Activated CD4-positive, CD25-positive, alpha-beta regulatory T cell treated with anti-CD3 and anti-CD28 coated beads, Interleukin-2, amount 50 U/mL, for 24 hours (primary cell): ENCODE measurements at regions not wholly inside any gene's neighbourhood (a gene's known extent, or its start where the extent isn't known, plus 50 kb on each side); places are given as distances from the start of the nearest gene placed in this dataset.

Experiments used
- ATAC-seq, 2 donors: fragments of 150-1000 bp; cut with Tn5 transposase; one replicate each; pipeline ENCODE4 v1.10.0; 2021; ENCODE audit warnings: mild to moderate bottlenecking in 1 of 2, moderate library complexity in 1 of 2

DNA sequence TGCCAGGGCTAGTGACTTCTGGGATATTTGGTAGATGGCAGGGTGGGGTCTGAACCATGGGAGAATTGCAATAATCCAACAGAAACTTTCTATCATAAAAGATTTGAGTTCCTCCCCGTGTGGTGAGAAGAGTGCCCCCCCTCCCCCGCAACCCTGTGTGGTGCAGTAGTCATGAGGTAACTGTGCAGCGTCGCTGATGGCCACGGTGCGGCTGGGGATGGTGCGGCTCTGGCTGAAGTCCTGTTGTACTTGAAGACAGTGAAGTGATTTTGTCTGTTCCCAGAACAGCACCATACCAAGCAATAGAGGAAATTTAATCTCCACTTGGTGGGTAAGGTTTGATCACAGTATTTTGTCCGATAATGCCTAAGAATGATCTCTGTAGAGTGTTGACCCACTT, 654.8 kb upstream of the POU3F2 start:
- ATAC-seq = no peak

DNA sequence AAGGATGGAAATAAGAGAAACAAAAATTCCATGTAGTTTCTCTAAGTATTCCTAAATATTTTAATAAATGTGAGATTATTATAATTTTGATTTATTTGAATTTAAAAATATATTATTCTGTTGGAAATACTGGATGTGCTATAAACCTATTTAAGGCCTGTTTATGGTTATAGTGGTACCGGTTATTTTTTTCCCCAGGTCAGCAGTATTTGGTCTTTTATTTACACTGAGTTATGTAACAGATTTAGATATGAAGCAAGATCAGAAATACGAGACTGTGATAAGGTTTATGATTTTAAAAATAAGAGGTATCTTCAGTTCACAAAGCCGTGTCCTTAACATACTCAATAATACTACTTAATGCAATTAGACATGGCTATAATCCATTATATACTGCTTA, 634.3 kb upstream of the POU3F2 start:
- no peak for ATAC-seq

DNA sequence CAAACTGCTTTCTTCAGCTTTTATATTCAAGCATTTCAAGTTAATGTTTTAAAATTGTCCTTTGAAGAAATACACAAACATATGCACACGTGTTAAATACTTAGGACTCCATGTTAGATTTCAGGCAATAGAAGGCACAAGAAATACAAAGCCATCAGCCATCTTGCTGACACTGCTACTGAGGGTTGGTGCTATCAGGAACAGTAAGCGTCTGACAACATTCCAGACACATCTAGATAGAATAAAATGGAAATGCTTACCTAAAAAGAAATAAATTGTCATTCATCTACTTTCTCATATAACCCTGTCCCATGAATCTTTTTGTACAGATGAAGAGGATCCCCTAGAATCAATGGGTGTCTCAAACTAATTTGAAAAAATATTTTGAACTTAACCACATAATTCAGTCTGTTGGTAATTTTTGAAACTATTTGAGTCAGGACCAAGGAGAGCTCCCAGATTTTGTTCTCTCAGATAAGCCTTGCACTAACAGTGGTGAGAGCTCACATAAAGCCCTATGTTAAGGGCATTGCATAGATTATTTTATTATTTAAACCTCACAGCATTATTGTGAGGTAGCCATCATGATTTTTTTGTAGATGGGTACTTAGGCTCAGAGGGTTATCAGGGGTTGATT, 631.1 kb upstream of the POU3F2 start:
- ATAC-seq = no peak

DNA sequence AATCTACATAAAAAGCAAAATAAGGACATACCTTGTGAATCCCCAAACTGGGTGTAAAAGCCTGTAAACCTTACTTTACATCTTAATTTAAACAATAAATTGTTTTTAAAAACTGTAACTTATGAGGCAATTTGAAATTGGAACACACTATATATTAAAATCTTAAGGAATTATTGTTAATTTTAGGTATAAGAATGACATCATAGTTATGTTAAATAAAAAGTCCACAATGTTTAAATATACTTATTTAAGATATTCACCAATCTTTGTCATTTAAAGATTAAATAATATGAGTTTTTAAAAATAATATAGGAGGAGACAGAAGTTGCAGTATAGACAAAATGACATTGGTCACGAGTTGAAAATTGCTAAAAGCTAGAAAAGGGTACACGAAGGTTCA, 621.9 kb upstream of the POU3F2 start:
- no peak for ATAC-seq

DNA sequence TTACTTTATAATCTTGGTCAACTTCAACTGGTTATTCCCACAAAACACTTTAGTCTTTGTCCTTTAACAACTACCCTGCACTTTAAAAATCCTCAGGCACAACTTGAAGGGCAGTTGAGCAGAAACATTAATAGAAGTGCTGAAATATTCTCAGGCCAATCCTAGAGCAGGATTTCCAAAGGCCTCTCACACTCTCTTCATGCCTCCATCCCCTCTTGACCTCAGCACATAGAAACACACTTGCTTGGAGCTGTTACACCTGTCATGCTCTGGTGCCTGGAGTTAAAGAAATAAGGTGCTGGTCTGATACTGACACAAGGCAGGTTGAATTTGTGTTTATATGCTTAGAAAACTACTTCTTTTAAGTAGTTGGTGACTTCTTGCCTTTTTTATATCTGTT, 618.8 kb upstream of the POU3F2 start:
- no peak for ATAC-seq

DNA sequence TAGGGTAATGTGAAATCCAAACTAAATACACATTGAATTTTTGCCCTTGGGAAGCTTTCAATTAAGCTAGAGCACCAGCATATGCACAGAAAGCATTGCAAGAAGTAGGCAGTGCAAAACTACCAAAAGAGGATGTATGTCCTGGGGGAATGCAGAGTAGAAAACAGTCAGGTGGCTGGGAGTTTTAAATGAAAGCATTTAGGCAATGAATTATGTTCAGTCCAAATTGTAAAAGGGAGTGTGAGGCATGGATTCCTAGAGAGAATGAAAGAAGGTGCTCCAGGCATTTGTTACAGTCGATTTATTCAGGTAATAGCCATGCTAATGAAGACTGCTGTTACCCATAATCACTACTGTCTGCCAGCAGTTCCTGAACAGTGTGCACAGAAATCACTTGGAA, 604.1 kb upstream of the POU3F2 start:
- ATAC-seq = no peak

DNA sequence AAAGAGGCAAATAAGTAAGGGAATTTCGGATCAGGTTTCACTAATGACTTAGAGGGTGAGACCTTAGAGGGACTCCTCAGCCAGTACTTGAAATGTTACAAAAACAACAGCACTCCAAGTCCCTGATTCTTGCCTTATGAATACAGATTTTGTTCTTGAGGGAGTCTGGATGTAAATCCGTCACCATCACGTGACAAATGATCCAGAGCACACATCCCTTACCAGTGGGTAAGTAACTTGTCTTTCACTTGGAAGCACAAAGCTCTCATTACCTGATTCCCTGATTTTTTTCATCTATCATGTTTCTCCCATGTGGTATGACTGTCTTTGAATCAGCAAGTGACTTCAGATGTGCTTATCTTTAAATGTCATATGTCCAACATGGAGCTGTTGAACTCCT, 595.3 kb upstream of the POU3F2 start:
- ATAC-seq = no peak

DNA sequence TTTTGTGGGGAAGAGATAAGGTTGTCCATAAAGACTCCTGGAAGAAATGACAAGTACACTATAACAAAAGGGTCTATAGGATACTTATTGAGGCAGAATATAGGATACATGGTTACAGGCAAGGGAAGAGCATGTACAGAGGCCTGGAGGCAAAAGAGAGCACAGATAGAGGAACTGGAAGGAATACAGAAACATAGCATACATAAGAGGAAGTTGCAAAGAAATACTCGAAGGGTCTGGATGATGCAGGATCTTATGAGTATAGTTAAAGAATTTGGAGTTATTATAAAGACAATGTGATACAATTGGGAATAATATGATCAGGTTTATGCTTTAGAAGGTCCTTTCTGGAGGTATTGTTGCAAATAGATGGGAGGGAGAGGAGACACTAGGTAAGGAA, 592.7 kb upstream of the POU3F2 start:
- no peak for ATAC-seq

DNA sequence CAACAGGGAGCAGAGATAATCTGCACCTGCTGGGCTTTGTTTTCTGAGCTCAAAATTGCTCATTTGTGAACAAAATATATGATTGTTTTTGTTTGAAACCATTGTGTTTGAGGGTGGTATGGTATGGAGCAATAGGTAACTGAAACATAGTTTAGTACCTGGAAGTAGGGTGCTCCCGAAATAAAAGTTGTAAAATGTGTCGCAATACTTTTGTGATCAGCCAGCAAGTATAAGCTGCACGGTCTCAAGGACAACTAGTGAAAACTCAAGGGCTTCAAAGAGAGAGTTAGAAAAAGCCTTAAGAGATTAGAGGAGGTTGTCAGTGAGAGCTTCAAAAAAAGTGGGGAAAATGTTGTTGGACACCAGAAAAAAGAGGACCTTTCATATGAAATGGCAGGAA, 579.8 kb upstream of the POU3F2 start:
- ATAC-seq = no peak

DNA sequence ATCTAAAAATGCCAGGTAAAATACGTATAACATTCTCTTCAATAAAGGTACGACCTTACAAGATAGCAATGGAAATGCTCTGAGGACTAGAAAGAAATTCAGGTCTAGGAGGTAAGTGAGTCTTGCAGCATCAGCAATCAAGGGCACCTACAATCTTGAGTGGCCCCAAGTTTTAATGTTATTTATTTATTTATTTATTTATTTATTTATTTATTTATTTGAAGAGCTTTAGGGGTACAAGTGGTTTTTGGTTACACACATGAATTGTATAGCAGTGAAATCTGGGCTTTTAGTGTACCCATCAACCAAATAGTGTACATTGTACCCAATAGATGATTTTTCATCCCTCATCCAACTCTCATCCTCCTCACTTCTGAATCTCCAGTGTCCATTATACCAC, 574.0 kb upstream of the POU3F2 start:
- no peak for ATAC-seq

DNA sequence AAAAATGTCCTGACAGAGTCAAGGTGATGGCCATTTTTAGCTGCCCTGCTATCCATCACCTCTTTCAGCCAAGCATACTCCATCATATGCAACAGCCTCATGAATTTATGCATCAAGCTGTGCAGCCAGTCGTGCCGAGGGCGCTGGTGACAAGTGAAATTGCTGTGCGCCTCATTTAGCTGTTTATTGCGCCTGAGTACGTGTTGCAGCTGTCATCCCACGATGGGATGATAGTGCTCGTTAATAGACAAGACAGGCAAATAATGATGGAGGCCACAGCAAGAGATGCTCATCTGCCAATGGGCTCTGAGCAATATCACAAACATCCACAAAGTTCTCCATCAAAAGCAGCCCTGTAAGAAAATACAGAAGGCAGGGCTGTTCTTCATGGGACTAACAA, 562.3 kb upstream of the POU3F2 start:
- ATAC-seq = no peak

DNA sequence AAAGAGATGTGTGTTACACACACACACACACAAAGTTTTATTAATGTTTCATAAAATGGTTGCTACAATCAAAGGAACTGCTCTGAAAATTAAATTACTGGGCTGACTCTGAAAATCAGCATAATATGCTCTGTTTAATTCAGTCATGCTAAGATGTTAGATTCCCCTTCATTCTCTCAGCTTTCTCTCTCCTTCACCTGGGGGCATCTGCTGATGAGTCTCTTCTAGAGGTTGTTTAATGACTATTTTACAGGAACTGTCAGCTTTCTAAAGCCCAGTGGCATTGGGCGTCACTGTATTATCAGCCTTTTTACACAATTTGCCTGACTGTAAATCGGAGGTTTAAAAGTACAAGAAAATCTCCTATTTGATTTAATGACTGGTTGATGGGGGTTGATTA, 559.7 kb upstream of the POU3F2 start:
- ATAC-seq = no peak

DNA sequence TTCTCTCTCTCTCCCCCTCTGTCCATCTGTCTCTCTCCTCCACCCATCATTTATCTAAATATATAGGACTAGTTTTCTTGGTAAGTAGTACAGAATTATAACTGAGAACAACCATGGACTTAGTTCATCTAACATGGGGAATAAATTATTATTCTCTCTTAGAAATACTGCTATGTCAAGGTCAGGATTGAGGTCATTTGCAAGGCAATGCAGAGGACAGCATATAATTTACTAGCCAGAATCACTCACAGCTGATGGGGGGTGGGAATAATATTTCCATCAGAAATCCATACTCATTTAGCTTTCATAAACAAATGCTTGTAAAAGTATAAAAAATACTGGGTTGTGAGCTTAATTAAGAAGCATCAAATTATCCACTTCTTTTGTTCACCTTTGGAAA, 553.9 kb upstream of the POU3F2 start:
- no peak for ATAC-seq

DNA sequence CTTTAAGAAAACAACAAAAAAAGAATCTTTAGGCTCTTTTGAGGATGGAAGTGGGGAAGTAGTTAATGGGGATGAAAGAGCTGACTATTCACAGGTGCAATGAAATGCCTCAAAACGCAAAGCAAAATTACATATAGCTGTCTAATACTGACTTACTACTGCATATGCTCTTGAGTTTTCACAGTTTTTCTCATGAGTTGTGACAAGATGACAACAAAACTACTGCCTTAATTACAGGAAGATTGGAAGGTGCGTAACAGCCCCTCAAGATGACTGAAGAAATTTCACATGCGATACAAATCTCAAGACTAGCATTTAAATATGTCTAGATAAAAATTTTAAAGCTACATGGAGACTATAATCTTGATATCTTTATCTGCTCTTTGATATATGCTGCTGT, 547.8 kb upstream of the POU3F2 start:
- ATAC-seq = no peak

DNA sequence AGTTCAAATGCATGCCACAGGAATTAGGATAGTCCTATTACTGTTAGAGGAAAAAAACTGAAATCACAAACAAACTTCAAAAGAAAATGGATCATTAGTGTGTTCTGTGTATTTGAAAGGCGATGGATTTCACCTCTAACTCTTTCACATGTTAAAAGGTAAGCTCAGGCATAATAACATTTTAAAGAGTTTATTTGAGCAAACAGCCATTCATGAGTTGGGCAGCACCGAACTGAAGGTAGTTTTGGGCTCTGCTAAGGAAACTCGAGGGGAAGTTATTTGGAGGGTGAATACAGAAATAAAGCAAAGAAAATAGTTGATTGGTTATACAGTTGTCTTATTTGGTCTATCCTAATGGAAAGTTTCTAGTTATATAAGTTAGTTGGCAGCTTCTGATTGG, 546.5 kb upstream of the POU3F2 start:
- no peak for ATAC-seq

DNA sequence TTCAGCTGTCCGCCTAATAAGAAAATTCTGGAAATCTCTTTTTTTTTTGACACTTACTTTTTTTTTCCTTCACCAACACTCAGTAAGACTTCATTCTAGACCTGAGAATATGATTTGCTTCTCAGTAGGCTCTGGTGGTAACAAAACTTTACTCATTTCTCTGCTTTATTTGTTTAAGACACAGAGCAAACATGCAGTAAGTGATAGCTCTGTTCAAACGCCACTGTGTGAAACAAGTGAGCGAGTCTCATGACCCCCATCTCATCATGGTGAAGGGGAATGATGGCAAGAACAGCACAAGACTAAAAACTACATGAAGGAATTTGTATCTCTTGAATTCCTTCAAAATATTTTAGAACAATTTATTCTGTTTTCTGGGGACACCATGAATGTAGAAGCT, 541.6 kb upstream of the POU3F2 start:
- ATAC-seq = no peak

DNA sequence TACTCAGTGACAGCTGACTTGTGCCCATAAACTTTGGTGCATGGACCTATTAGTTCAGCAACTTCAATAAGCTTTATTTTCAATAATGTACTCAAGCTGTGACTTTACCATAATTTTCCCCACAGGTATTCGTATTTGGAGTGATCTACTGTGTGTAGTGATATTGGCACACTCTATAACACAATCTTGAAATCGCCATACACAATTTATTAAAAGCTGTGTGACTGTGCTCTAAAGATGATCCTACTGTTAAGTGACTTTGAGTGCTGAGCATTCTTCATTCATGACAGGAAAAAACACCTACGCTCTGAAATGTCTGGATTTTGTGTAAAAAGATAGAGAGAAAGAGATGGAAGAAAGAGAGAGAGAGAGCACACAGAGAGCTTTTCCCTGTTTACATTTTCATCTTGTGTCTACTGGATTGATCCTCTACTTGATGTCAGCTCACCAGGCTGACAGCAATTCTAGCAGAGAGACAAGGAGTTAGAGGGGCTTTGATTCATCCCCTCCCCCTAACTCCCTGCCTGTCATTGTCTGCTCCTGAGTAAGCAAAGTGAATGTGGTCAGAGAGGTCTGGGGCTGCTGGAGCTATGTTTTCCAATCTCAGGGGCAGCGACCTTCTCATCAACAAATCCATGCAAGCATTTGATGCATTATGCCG, 538.7 kb upstream of the POU3F2 start:
- no peak for ATAC-seq

DNA sequence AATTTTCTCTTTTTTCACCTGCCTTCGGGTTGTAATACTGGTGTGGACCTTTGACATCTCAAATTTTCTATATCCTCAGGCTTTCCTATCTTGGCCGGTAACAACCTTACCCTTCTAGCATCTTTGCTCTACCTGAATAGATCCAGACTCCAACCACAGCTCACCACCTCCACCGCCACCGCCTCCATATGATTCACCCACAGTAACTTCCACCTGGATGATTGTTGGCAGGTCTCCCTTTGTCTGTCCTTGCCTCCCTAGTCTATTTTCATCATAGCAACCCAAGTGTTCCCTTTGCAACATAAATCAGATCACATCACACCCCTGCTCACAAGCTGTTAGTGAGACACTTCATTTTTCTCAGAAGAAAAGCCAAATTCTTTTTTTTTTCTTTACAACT, 525.8 kb upstream of the POU3F2 start:
- ATAC-seq = no peak

DNA sequence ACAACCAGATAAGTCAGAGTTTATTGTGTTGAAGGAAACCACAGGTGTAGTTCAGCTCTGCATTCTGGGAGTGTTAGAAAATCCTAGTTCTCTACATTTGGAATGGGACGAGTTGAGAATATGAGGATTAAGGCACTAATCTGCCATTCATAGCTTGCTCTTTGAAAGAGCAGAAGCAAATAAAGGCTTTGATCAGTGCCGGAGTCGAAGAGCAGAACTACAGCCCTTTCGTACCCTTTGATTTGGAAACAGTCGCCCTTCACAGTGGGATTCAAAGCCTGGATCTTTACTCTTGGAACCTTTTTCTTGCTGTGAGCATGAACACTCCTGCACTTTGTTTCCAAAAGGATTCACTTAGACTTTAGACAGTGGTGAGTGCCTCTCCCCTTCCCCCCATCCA, 523.9 kb upstream of the POU3F2 start:
- ATAC-seq = no peak

DNA sequence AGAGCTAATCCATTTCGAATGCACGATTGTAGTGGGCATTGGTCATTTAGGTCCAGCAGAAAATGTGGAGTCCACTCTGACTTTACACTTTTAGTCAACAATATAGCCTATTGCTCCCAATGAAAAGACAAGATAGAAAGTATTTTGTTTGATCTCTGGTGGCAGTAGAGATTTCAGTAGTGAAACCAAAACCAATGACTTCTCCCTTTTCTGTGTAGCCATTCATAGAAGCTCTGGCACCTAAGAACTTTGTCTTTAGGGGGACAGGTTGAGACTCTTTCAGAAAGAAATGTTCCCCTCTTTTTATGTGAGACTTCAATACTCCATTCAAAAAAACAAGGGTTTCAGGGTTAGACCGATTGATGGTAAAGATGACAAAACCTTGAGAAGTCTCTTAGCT, 510.8 kb upstream of the POU3F2 start:
- ATAC-seq = no peak

DNA sequence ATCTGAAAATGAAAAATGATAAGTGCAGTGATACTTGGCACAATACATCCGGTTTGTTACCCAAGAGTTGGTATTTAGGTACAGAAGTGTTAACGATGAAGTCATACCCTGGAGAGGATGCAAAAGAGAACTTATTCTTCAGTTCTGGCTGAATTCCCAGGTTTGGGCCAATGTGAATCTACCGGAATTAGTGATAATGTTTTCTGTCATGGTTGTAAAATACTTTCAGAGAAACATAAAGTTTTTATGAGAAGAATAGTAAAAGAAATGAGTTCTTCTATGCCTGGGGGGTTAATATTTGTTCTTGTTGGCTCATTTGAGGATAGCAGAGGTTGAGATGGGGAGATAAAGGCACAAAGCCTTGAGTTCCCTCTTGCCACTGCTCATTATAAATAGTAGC, 509.9 kb upstream of the POU3F2 start:
- no peak for ATAC-seq

DNA sequence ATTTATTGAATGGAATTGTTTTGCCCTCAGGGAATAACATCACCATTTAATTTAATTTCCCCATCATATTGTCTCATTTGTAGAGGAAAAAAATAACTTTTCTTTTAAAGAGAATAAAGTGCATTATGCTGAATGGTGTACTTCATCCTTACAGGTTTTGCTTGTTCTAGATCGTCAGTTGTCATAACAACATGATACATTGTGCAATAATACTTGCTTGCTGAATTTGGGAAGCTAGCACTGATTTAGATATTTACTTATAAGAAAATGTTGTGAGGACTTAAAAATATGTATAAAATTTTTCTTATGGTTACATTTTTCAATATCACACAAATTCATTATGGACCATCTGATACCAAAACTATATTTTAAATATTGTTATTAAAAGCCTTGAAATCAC, 509.0 kb upstream of the POU3F2 start:
- ATAC-seq = no peak

DNA sequence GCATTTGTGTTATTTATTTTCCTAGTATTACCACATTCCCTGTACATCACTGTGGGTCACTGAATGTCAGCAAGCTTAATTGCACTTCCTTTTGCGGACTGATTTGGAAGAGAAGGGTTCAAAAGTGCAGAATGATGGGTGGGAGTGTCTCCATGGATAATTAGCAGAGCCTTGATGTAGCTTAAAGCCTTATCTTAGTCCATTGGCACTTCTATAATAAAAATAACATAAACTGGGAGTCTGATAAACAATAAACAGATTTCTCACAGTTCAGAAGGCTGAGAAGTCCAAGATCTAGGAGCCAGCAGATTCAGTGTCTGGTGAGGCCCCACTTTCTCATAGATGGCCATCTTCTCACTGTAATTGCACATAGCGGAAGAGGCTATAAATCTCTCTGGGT, 501.1 kb upstream of the POU3F2 start:
- no peak for ATAC-seq

DNA sequence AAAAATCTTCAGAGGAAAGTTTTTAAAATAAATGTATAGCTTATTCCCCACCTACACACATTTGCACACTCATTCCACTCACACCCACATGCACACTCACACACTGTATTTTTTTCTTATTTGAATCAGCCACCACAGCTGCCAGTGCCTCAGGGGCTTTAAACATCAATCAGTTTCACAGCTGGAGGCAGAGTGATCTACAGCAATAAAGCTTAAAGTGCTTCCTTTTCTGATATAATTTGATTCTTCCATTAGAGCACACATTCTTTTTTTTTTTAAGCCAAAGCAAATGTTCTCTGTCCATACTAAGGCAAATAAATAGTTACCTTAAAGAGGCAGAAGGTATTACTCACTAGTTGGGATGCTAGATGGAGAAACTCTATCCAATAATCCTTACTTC, 498.8 kb upstream of the POU3F2 start:
- no peak for ATAC-seq

DNA sequence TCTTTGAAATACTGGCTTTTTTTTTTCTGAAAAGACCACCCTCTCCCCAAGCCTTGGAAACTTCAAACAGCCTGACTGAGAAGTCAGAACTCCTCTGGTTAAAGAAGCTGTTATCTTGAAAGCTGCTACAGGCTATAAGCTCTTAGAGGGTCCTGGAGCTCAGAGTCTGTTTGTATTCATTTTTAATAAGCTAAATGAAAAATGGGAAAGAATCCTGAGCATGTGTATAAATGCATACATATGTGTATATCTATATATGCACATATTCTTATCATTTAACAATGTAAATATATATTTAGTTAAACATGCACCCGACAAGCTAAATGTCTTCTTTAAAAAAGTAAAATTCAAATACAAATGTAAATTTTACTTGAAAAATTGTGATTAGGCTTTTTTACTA, 494.9 kb upstream of the POU3F2 start:
- no peak for ATAC-seq
